ENCODE measurements at regions not wholly inside any gene's neighbourhood (a gene's known extent, or its start where the extent isn't known, plus 50 kb on each side); places are given as distances from the start of the nearest gene placed in this dataset.

DNA sequence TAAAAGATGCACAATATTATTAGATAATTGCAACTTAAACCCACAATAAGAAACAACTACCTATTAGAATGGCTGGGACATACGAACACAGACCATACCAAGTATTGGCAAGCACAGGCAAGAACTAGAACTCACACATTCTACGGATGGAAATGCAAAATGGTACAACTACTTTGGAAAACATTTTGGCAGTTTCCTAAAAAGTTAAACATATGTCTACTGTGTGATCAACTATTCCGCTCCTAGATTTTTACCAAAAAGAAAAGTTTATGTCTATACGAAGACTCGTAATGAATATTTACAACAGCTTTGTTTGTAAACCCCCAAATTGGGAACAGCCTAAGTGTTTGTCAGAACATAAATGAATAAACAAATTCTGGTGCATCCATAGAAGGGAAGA is 194.7 kb downstream of the FGFR2 start:
- no peak for DNase-seq

- DNase-seq, result no peak
Observed at GRCh38 chr10:121404611-121405010, 193.6 kb downstream of the FGFR2 start.

GRCh38 chr10:121405096-121405495 is 193.1 kb downstream of the FGFR2 start:
- no peak for DNase-seq

DNA sequence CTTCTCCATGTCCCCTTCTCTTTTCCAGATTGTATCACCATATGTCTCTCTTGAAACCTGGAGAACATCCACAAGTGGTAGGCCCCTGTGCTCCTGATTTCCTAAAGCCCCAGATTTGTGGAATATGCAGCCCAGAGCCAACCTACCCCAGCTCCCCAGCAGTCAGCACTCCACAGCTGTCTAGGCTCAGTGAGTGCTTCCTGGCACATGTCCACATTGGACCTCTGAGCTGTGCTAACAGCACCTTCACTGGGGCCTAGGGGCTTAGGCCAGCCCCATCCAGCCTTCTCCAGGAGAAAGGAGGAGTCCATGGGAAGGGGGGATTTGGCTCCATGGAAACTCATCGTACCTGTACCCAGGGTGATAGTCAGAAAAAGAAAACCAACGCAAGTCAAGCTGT is 192.7 kb downstream of the FGFR2 start:
- DNase-seq, result no peak

- DNase-seq, result no peak
Observed at GRCh38 chr10:121405953-121406352, 192.3 kb downstream of the FGFR2 start.

- DNase-seq, result no peak
Observed at GRCh38 chr10:121406823-121407545, 191.3 kb downstream of the FGFR2 start.

- no peak for DNase-seq
Observed at GRCh38 chr10:121409466-121410104, 188.7 kb downstream of the FGFR2 start.

DNA sequence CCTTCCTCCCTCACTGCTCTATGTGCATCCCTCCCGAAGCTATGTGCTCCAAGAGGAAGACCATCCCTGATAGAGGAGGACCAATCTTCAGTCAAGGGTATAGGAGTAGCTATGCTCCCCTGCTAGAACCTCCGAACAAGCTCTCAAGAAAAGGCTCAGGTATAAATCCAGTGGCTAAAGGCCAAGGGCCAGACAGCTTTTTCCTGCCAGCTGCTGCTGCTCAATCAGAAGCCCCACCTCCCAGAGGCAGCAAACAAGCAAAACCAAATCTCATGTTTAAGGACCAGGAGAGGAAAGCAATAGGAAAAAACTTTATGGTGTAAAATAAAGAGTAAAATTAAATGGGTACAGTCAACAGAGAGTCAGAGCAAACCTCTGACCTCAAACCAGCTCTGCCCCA is 187.2 kb downstream of the FGFR2 start:
- DNase-seq, result no peak

DNA sequence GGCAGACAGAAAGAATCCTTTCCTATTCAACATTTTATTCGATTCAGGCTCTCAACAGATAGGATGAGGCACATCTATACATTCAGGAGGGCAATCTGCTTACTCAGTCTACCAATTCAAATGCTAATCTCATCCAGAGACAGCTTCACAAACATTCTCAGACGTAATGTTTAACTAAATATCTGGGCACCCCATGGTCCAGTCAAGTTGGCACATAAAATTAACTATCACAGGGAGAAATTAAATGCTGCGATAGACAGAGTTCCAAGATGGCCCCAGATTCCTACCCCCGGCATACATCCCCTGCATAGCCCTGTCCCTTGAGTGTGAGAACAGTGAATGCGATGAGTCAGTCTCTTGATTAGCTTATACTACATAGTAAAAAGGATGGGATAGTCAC is 184.3 kb downstream of the FGFR2 start:
- DNase-seq, result no peak

- no peak for DNase-seq
Observed at GRCh38 chr10:121414366-121415062, 183.7 kb downstream of the FGFR2 start.

DNA sequence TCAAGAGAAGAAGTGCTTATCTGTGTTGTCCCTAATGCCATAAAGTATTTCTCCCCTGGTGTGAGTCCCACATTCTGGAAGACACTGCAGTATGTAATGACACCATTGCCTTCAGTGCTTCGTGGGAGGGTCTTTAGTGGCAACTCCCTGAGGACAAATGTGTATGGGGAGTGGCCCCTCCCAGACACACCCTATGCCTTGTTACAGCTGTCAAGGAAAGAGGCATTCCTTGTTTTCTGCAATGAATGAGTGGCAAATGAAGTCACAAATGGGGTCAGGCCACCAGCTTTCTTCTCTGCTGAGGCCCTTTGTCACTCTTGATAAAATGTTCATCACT is 183.2 kb downstream of the FGFR2 start:
- no peak for DNase-seq

GRCh38 chr10:121416071-121416470 is 182.2 kb downstream of the FGFR2 start:
- DNase-seq, result no peak

DNA sequence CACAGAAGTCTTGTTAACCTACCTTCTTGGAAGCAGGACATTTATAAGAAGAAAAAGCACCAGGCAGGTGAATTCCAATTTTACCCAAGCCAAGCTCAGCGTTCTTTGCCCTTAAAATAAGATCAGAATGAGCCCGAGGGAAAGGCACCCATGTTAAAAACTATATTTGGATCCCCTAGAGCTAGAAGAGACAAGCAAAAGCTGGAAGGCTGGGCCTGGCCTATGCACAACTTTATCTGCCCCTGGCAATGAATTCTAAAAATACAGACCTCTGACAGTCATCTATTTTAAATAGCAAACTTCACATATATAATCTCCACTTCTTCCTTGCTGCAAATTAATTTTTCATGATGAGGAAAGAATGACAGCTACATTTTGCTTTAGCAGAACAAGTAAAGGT is 180.9 kb downstream of the FGFR2 start:
- DNase-seq, result no peak

- DNase-seq, result no peak
Observed at GRCh38 chr10:121418126-121418777, 180.0 kb downstream of the FGFR2 start.

- no peak for DNase-seq
Observed at GRCh38 chr10:121420006-121420405, 178.2 kb downstream of the FGFR2 start.

- DNase-seq, result no peak
Observed at GRCh38 chr10:121422096-121422495, 176.1 kb downstream of the FGFR2 start.

GRCh38 chr10:121425623-121426022 is 172.6 kb downstream of the FGFR2 start:
- DNase-seq, result no peak

GRCh38 chr10:121426307-121426706 is 171.9 kb downstream of the FGFR2 start:
- DNase-seq, result no peak

All from activated CD4-positive, alpha-beta T cell treated with anti-CD3 and anti-CD28 coated beads, Interleukin-10, Interleukin-2, amounts not matched to agents 100 ng/mL and 50 ng/mL, durations not matched to agents 16 hours and 8 hours (primary cell).